ENCODE measurements at regions not wholly inside any gene's neighbourhood (a gene's known extent, or its start where the extent isn't known, plus 50 kb on each side); places are given as distances from the start of the nearest gene placed in this dataset.

GRCh38 chr15:58297639-58298038 lies 134.2 kb upstream of the LIPC start:
- Histone ChIP-seq H3K27me3 (ENCODE audit: insufficient read depth, low read length) (no peaks in the 10 kb centered on the region), H3K4me1 (ENCODE audit: insufficient read depth, low read length, severe bottlenecking) (peaks cover 14% of the 10 kb centered on the region), H4K20me1 (ENCODE audit: insufficient read depth, low read length) (no peaks in the 10 kb centered on the region), H3K79me2 (ENCODE audit: insufficient read depth, low read length) (no peaks in the 10 kb centered on the region), H2AFZ (ENCODE audit: low read length) (no peak overlapping the region), H3K9ac (ENCODE audit: low read length) (no peak overlapping the region), H3K9me2 (ENCODE audit: low read depth, low read length) (no peaks in the 10 kb centered on the region), H3K27ac (ENCODE audit: low read depth, low read length, poor library complexity, severe bottlenecking) (no peak overlapping the region), H3K36me3 (ENCODE audit: insufficient read depth, low read length) (no peaks in the 10 kb centered on the region; the same call in 1 of the 2 replicates), H3K9me3 (ENCODE audit: low read length) (peaks cover 8% of the 10 kb centered on the region), H3K4me3 (ENCODE audit: low read depth, low read length, poor library complexity, severe bottlenecking) (no peak overlapping the region), H3K4me2 (ENCODE audit: low read length) (no peak overlapping the region), H3F3A (ENCODE audit: insufficient read depth, low read length) (no peaks in the 10 kb centered on the region)
- TF ChIP-seq EZH2 (IDR thresholded peaks at IDR 0.05; ENCODE audit: borderline replicate concordance, low read length) (no peak), CTCF (IDR thresholded peaks at IDR 0.05; ENCODE audit: low read length) (no peak)

- Histone ChIP-seq H3K36me3 (ENCODE audit: insufficient read depth, low read length) (no peaks in the 10 kb centered on the region; the same call in 1 of the 2 replicates), H3K4me1 (ENCODE audit: insufficient read depth, low read length, severe bottlenecking) (peaks cover 8% of the 10 kb centered on the region), H3K9me3 (ENCODE audit: low read length) (peaks cover 8% of the 10 kb centered on the region), H2AFZ (ENCODE audit: low read length) (no peak overlapping the region), H3K79me2 (ENCODE audit: insufficient read depth, low read length) (no peaks in the 10 kb centered on the region), H3K4me2 (ENCODE audit: low read length) (no peak overlapping the region), H3K27me3 (ENCODE audit: insufficient read depth, low read length) (no peaks in the 10 kb centered on the region), H3K27ac (ENCODE audit: low read depth, low read length, poor library complexity, severe bottlenecking) (no peak overlapping the region), H3K4me3 (ENCODE audit: low read depth, low read length, poor library complexity, severe bottlenecking) (no peak overlapping the region), H3F3A (ENCODE audit: insufficient read depth, low read length) (no peaks in the 10 kb centered on the region), H3K9ac (ENCODE audit: low read length) (no peak overlapping the region), H4K20me1 (ENCODE audit: insufficient read depth, low read length) (no peaks in the 10 kb centered on the region), H3K9me2 (ENCODE audit: low read depth, low read length) (no peaks in the 10 kb centered on the region)
- no peak for TF ChIP-seq EZH2 (IDR thresholded peaks at IDR 0.05; ENCODE audit: borderline replicate concordance, low read length)
- TF ChIP-seq CTCF (IDR thresholded peaks at IDR 0.05; ENCODE audit: low read length), result no peak
These were observed 132.6 kb upstream of the LIPC start for GRCh38 chr15:58298879-58299850.

- Histone ChIP-seq H2AFZ (ENCODE audit: low read length) (no peak overlapping the region), H3K27ac (ENCODE audit: low read depth, low read length, poor library complexity, severe bottlenecking) (no peak overlapping the region), H3K4me3 (ENCODE audit: low read depth, low read length, poor library complexity, severe bottlenecking) (no peak overlapping the region), H3K4me2 (ENCODE audit: low read length) (no peak overlapping the region), H3K9me3 (ENCODE audit: low read length) (no peaks in the 10 kb centered on the region; the same call in 1 of the 2 replicates), H3K9ac (ENCODE audit: low read length) (no peak overlapping the region), H3K36me3 (ENCODE audit: insufficient read depth, low read length) (no peaks in the 10 kb centered on the region), H3F3A (ENCODE audit: insufficient read depth, low read length) (no peaks in the 10 kb centered on the region), H3K9me2 (ENCODE audit: low read depth, low read length) (no peaks in the 10 kb centered on the region), H3K4me1 (ENCODE audit: insufficient read depth, low read length, severe bottlenecking) (peaks cover 18% of the 10 kb centered on the region), H3K27me3 (ENCODE audit: insufficient read depth, low read length) (no peaks in the 10 kb centered on the region), H4K20me1 (ENCODE audit: insufficient read depth, low read length) (no peaks in the 10 kb centered on the region), H3K79me2 (ENCODE audit: insufficient read depth, low read length) (no peaks in the 10 kb centered on the region)
- no peak for TF ChIP-seq CTCF (IDR thresholded peaks at IDR 0.05; ENCODE audit: low read length)
These were observed 129.0 kb upstream of the LIPC start for GRCh38 chr15:58302832-58303231.
